DOHH2 (cell line): ENCODE measurements at regions not wholly inside any gene's neighbourhood (a gene's known extent, or its start where the extent isn't known, plus 50 kb on each side); places are given as distances from the start of the nearest gene placed in this dataset.

ENCODE experiments used
- H3F3A ChIP-seq: fragments of 200-600 bp; sonication (generic), shearing (Covaris generic); 2 replicates; pipeline ENCODE4 v1.6.0; 2016; ENCODE audit warnings: antibody characterized with exemption, mild to moderate bottlenecking; ENCODE audit not compliant: control insufficient read depth, insufficient read depth
- H3K27ac ChIP-seq: fragments of 200-600 bp; sonication (generic); 2 replicates; pipeline ENCODE4 v1.5.1; 2014; ENCODE audit warnings: low read depth, mild to moderate bottlenecking, low read length, moderate library complexity
- H3K27me3 ChIP-seq: fragments of 200-600 bp; sonication (generic); 2 replicates; pipeline ENCODE4 v1.6.1; 2014; ENCODE audit warnings: mild to moderate bottlenecking, low read length, mixed read lengths; ENCODE audit not compliant: control insufficient read depth
- H3K36me3 ChIP-seq: fragments of 200-600 bp; sonication (generic); 2 replicates; pipeline ENCODE4 v1.6.1; 2014; ENCODE audit warnings: mild to moderate bottlenecking, low read length, moderate library complexity, mixed read lengths; ENCODE audit not compliant: control insufficient read depth
- H3K4me1 ChIP-seq: fragments of 200-600 bp; sonication (generic); 2 replicates; pipeline ENCODE4 v1.6.1; 2014; ENCODE audit warnings: mild to moderate bottlenecking, low read length, mixed read lengths; ENCODE audit not compliant: control insufficient read depth
- H3K4me2 ChIP-seq: fragments of 200-600 bp; sonication (generic); 2 replicates; pipeline ENCODE4 v1.6.0; 2014; ENCODE audit warnings: mild to moderate bottlenecking, low read length, moderate library complexity
- H3K4me3 ChIP-seq: fragments of 200-600 bp; sonication (generic); 2 replicates; pipeline ENCODE4 v1.5.1; 2014; ENCODE audit warnings: mild to moderate bottlenecking, low read length, mixed read lengths
- H3K79me2 ChIP-seq: fragments of 200-600 bp; sonication (generic); 2 replicates; pipeline ENCODE4 v1.6.1; 2014; ENCODE audit warnings: mild to moderate bottlenecking, low read length, mixed read lengths; ENCODE audit not compliant: control insufficient read depth
- H3K9me2 ChIP-seq: fragments of 200-600 bp; sonication (generic); replicated peaks from 2 replicates; pipeline ENCODE4 v1.6.1; 2014; ENCODE audit warnings: mild to moderate bottlenecking, low read length, mixed read lengths; ENCODE audit not compliant: control insufficient read depth
- H3K9me3 ChIP-seq: fragments of 200-600 bp; sonication (generic); 2 replicates; pipeline ENCODE4 v1.6.1; 2014; ENCODE audit warnings: antibody characterized with exemption, low read length, mixed read lengths; ENCODE audit not compliant: control insufficient read depth, insufficient read depth
- H4K20me1 ChIP-seq: fragments of 200-600 bp; sonication (generic); 2 replicates; pipeline ENCODE4 v1.6.0; 2014; ENCODE audit warnings: low read depth, mild to moderate bottlenecking, antibody characterized with exemption, low read length, moderate library complexity; ENCODE audit not compliant: control insufficient read depth, insufficient read depth
- CTCF ChIP-seq: fragments of 200-600 bp; sonication (generic); IDR thresholded peaks from one replicate; pipeline ENCODE4 v1.5.1; 2014; ENCODE audit warnings: antibody characterized with exemption, mild to moderate bottlenecking, low read depth, low read length; ENCODE audit not compliant: poor library complexity, severe bottlenecking
- EZH2phosphoT487 ChIP-seq: fragments of 200-600 bp; sonication (generic); IDR thresholded peaks from 2 replicates; pipeline ENCODE4 v1.6.1; 2017; ENCODE audit warnings: borderline replicate concordance, mild to moderate bottlenecking, antibody characterized with exemption, low read length, moderate library complexity, mixed read lengths

- Histone ChIP-seq H3K4me2 (0 out of 2 replicates have a peak overlapping the region, but pooled peaks have one; percentile 12), H3K79me2 (no peaks in the 10 kb centered on the region), H3K27ac (no peak overlapping the region), H3K27me3 (no peaks in the 10 kb centered on the region), H3K4me3 (no peak overlapping the region), H3K9me3 (no peaks in the 10 kb centered on the region), H3K36me3 (no peaks in the 10 kb centered on the region), H4K20me1 (no peaks in the 10 kb centered on the region), H3F3A (no peaks in the 10 kb centered on the region), H3K4me1 (peaks cover 4% of the 10 kb centered on the region; the same call in 1 of the 2 replicates), H3K9me2 (no peaks in the 10 kb centered on the region)
- TF ChIP-seq CTCF (no peak), EZH2phosphoT487 (no peak)
Measured at GRCh38 chr10:64040781-64041180, 519.6 kb downstream of the REEP3 start.

- H3K27me3 ChIP-seq: no peaks in the 10 kb centered on the region
- no peaks in the 10 kb centered on the region for H3K9me3 ChIP-seq
- H3K9me2 ChIP-seq: no peaks in the 10 kb centered on the region
- H4K20me1 ChIP-seq: no peaks in the 10 kb centered on the region
- no peaks in the 10 kb centered on the region for H3K36me3 ChIP-seq
- peak; percentile 99 for TF ChIP-seq CTCF
- TF ChIP-seq EZH2phosphoT487: no peak
- 0 out of 2 replicates have a peak overlapping the region, but pooled peaks have one; percentile 12 for H3K4me2 ChIP-seq
- peaks cover 4% of the 10 kb centered on the region; the same call in 1 of the 2 replicates for H3K4me1 ChIP-seq
- no peaks in the 10 kb centered on the region for H3K79me2 ChIP-seq
- H3K27ac ChIP-seq: no peak overlapping the region
- no peaks in the 10 kb centered on the region for H3F3A ChIP-seq
- no peak overlapping the region for H3K4me3 ChIP-seq
Measured at GRCh38 chr10:64041185-64041988, 520.2 kb downstream of the REEP3 start.

- H3K79me2 ChIP-seq: no peaks in the 10 kb centered on the region
- H3K36me3 ChIP-seq: no peaks in the 10 kb centered on the region
- H3F3A ChIP-seq: no peaks in the 10 kb centered on the region
- H3K27ac ChIP-seq: no peak overlapping the region
- H3K9me2 ChIP-seq: no peaks in the 10 kb centered on the region
- H3K4me1 ChIP-seq: peaks cover 4% of the 10 kb centered on the region; the same call in 1 of the 2 replicates
- H3K27me3 ChIP-seq: no peaks in the 10 kb centered on the region
- H3K9me3 ChIP-seq: no peaks in the 10 kb centered on the region
- H4K20me1 ChIP-seq: no peaks in the 10 kb centered on the region
- H3K4me3 ChIP-seq: no peak overlapping the region
- TF ChIP-seq CTCF (no peak), EZH2phosphoT487 (no peak)
- H3K4me2 ChIP-seq: no peak overlapping the region
Measured at GRCh38 chr10:64041989-64042490, 520.8 kb downstream of the REEP3 start.
